ENCODE measurements at regions not wholly inside any gene's neighbourhood (a gene's known extent, or its start where the extent isn't known, plus 50 kb on each side); places are given as distances from the start of the nearest gene placed in this dataset.

GRCh38 chr17:65370669-65371131 is 190.7 kb downstream of the AXIN2 start:
- TF ChIP-seq CTCF (IDR thresholded peaks at IDR 0.05), result no peak
- TF ChIP-seq POLR2A (IDR thresholded peaks at IDR 0.05), result no peak
